GM18868 (cell line): ENCODE measurements at regions not wholly inside any gene's neighbourhood (a gene's known extent, or its start where the extent isn't known, plus 50 kb on each side); places are given as distances from the start of the nearest gene placed in this dataset.

Source experiments
- ATAC-seq: cut with Tn5 transposase; IDR thresholded peaks from one replicate; pipeline ENCODE4 v1.9.1; 2021; ENCODE audit warnings: mild to moderate bottlenecking, moderate library complexity; ENCODE audit not compliant: unreplicated experiment

DNA sequence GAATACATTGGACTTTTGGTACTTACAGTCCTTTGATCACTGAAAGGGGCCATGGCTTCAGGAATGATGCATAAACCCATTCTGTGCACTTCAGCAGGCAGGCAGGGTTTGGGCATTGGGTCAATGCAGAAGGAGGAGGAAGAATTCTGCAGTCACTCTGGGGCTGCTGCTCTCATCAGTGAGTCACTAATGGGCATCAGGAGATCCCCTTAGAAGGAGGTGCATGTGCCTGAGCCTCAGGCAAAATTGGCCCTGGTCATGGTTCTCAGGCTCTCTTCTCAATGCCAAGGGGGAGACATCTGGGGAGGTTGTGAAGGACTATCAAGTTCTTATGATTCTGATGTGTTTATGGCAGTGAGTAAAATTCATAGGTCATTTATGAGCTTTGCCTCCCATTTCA, 52.0 kb upstream of the TNP1 start:
- no peak for ATAC-seq

DNA sequence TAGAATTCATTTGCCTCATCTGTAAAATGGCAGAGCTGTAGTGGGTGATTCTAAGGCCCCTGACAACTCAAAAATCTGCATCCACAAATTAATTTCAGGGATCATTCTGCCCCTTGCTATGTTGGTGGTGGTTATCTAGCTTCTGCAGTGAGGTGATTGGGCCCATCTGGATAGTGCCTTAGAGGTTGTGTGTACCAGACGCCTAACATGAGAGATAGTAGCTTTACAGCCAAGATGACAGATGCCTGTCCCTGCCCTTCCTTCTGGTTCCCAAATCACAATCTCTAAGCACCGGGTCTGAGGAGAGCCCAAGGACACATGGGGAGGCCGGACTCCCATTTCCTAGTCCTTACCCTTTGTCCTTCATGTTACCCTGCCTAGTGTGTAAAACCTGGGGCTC, 51.1 kb upstream of the TNP1 start:
- no peak for ATAC-seq

DNA sequence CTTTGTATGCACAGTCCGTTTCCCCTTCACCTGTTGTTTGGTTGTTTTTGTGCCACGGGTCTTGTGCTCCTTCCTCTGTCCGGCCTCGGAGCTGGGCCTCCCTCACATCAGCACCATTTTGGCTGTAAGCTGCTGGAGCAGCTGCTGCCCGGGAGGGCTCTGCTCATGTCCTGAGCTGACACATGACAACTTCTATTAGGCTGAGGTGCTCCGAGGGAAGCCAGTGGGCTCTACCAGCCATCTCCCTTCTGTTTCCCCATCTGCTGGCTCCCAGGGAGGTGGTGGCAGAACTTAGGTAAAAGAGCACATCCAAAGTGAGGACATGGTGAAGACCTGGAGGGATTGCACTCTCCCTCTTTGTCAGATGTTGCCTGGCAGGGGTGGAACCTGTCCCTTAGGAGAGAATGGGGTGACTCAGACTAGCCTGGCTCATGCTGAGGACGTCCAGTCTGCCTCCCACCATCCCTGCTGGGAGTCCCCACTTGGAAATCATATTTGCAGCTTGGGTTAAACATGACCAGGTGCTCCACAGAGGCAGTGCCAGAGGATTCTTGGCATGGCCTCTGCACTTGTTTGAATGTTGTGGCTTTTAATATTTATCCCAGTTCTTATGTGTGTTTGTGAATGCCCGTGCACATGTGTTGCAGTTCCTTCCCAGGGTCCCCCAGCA, 49.8 kb upstream of the TNP1 start:
- no peak for ATAC-seq
